DOHH2 (cell line): ENCODE measurements at regions not wholly inside any gene's neighbourhood (a gene's known extent, or its start where the extent isn't known, plus 50 kb on each side); places are given as distances from the start of the nearest gene placed in this dataset.

Experiments used
- H3F3A ChIP-seq: fragments of 200-600 bp; sonication (generic), shearing (Covaris generic); 2 replicates; pipeline ENCODE4 v1.6.0; 2016; ENCODE audit warnings: antibody characterized with exemption, mild to moderate bottlenecking; ENCODE audit not compliant: control insufficient read depth, insufficient read depth
- H3K27ac ChIP-seq: fragments of 200-600 bp; sonication (generic); 2 replicates; pipeline ENCODE4 v1.5.1; 2014; ENCODE audit warnings: low read depth, mild to moderate bottlenecking, low read length, moderate library complexity
- H3K27me3 ChIP-seq: fragments of 200-600 bp; sonication (generic); 2 replicates; pipeline ENCODE4 v1.6.1; 2014; ENCODE audit warnings: mild to moderate bottlenecking, low read length, mixed read lengths; ENCODE audit not compliant: control insufficient read depth
- H3K36me3 ChIP-seq: fragments of 200-600 bp; sonication (generic); 2 replicates; pipeline ENCODE4 v1.6.1; 2014; ENCODE audit warnings: mild to moderate bottlenecking, low read length, moderate library complexity, mixed read lengths; ENCODE audit not compliant: control insufficient read depth
- H3K4me1 ChIP-seq: fragments of 200-600 bp; sonication (generic); 2 replicates; pipeline ENCODE4 v1.6.1; 2014; ENCODE audit warnings: mild to moderate bottlenecking, low read length, mixed read lengths; ENCODE audit not compliant: control insufficient read depth
- H3K4me2 ChIP-seq: fragments of 200-600 bp; sonication (generic); 2 replicates; pipeline ENCODE4 v1.6.0; 2014; ENCODE audit warnings: mild to moderate bottlenecking, low read length, moderate library complexity
- H3K4me3 ChIP-seq: fragments of 200-600 bp; sonication (generic); 2 replicates; pipeline ENCODE4 v1.5.1; 2014; ENCODE audit warnings: mild to moderate bottlenecking, low read length, mixed read lengths
- H3K79me2 ChIP-seq: fragments of 200-600 bp; sonication (generic); 2 replicates; pipeline ENCODE4 v1.6.1; 2014; ENCODE audit warnings: mild to moderate bottlenecking, low read length, mixed read lengths; ENCODE audit not compliant: control insufficient read depth
- H3K9me2 ChIP-seq: fragments of 200-600 bp; sonication (generic); replicated peaks from 2 replicates; pipeline ENCODE4 v1.6.1; 2014; ENCODE audit warnings: mild to moderate bottlenecking, low read length, mixed read lengths; ENCODE audit not compliant: control insufficient read depth
- H3K9me3 ChIP-seq: fragments of 200-600 bp; sonication (generic); 2 replicates; pipeline ENCODE4 v1.6.1; 2014; ENCODE audit warnings: antibody characterized with exemption, low read length, mixed read lengths; ENCODE audit not compliant: control insufficient read depth, insufficient read depth
- H4K20me1 ChIP-seq: fragments of 200-600 bp; sonication (generic); 2 replicates; pipeline ENCODE4 v1.6.0; 2014; ENCODE audit warnings: low read depth, mild to moderate bottlenecking, antibody characterized with exemption, low read length, moderate library complexity; ENCODE audit not compliant: control insufficient read depth, insufficient read depth
- CTCF ChIP-seq: fragments of 200-600 bp; sonication (generic); IDR thresholded peaks from one replicate; pipeline ENCODE4 v1.5.1; 2014; ENCODE audit warnings: antibody characterized with exemption, mild to moderate bottlenecking, low read depth, low read length; ENCODE audit not compliant: poor library complexity, severe bottlenecking
- EZH2phosphoT487 ChIP-seq: fragments of 200-600 bp; sonication (generic); IDR thresholded peaks from 2 replicates; pipeline ENCODE4 v1.6.1; 2017; ENCODE audit warnings: borderline replicate concordance, mild to moderate bottlenecking, antibody characterized with exemption, low read length, moderate library complexity, mixed read lengths

DNA sequence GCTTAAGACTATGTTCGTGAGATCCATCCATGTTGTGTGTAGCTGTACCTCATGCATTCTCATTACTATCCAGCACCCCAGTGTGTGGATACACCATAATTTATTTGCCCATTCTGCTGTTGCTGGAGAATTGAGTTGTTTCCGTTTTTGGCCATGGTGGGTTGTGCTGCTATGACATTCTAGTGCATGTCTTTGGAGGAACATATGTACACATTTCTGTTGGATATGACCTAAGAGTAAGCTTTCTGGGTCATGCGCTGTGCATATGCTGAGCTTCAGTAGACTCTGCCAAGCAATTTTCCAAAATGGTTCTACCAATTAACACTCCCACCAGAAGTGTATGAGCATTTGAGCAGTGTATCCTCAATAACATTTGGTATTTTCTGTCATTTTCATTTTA is 316.6 kb downstream of the MIAT start:
- Histone ChIP-seq H4K20me1 (no peaks in the 10 kb centered on the region), H3F3A (no peaks in the 10 kb centered on the region), H3K9me3 (no peaks in the 10 kb centered on the region), H3K36me3 (no peaks in the 10 kb centered on the region), H3K4me2 (no peak overlapping the region), H3K27me3 (no peaks in the 10 kb centered on the region), H3K4me1 (no peaks in the 10 kb centered on the region), H3K4me3 (no peak overlapping the region), H3K79me2 (no peaks in the 10 kb centered on the region), H3K27ac (no peak overlapping the region), H3K9me2 (no peaks in the 10 kb centered on the region)
- no peak for TF ChIP-seq CTCF
- TF ChIP-seq EZH2phosphoT487: no peak

DNA sequence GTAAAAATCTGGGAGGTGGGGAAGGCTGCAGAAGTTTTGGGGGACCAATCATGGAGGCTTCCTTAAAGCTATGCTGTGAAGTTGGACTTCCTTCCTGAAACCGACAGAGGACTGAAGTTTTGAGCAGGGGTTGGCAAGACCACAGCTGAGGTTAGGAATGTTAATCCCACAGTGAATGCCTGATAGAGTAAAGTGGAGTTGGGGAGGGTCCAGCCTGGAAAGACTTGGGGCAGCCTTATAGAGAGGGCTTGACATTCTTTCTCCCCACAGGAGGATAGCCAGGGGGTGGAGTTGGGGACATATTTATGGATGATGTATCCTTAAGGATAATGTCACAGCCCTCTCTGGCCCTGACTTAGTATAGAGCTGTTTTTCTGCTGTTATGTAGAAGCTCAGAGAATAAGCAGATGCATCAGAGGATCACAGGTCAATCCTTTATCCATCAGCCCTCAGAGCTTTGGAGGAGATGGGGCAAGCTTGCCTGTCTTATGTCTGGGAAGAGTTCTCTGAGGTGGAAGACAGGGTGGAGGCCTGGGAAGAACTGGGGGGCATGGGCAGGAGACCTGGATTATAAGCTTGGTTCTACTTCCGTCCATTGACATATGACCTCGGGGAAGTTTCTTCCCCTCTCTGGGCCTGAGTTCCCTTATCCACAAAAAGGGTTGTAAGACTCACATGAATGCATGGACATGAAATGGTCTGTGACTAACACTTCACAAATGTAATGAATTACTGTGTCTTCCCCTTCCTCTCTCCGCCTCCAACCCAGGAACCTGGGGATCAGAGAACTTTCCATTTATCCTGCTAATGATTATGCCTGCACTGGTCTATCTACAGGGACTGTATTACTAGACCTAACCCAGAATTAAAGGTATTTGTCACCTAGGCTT is 317.8 kb downstream of the MIAT start:
- Histone ChIP-seq H3F3A (no peaks in the 10 kb centered on the region), H3K4me3 (no peak overlapping the region), H3K36me3 (no peaks in the 10 kb centered on the region), H3K27ac (no peak overlapping the region), H4K20me1 (no peaks in the 10 kb centered on the region), H3K4me2 (no peak overlapping the region), H3K4me1 (no peaks in the 10 kb centered on the region), H3K79me2 (no peaks in the 10 kb centered on the region), H3K27me3 (no peaks in the 10 kb centered on the region), H3K9me2 (no peaks in the 10 kb centered on the region), H3K9me3 (no peaks in the 10 kb centered on the region)
- TF ChIP-seq EZH2phosphoT487 (no peak), CTCF (no peak)

GRCh38 chr22:26975865-26976264 is 318.5 kb downstream of the MIAT start:
- Histone ChIP-seq H3K4me2 (no peak overlapping the region), H3K9me2 (no peaks in the 10 kb centered on the region), H3K27ac (no peak overlapping the region), H3K4me3 (no peak overlapping the region), H4K20me1 (no peaks in the 10 kb centered on the region), H3K9me3 (no peaks in the 10 kb centered on the region), H3K4me1 (no peaks in the 10 kb centered on the region), H3F3A (no peaks in the 10 kb centered on the region), H3K36me3 (no peaks in the 10 kb centered on the region), H3K79me2 (no peaks in the 10 kb centered on the region), H3K27me3 (no peaks in the 10 kb centered on the region)
- TF ChIP-seq CTCF (no peak), EZH2phosphoT487 (no peak)
